Fibroblast of lung (primary cell): ENCODE measurements at regions not wholly inside any gene's neighbourhood (a gene's known extent, or its start where the extent isn't known, plus 50 kb on each side); places are given as distances from the start of the nearest gene placed in this dataset.

ENCODE experiments used
- EZH2 ChIP-seq: IDR thresholded peaks from 2 replicates; pipeline ENCODE4 v1.5.1; 2012; ENCODE audit warnings: low read length, control low read depth, mild to moderate bottlenecking; ENCODE audit errors: missing control alignments
- TF ChIP-seq, protein P1 (sequence below), 2 donors: IDR thresholded peaks in 1 of 2; conservative IDR thresholded peaks in 1 of 2; 1 replicate in 1 of 2; 2 replicates in 1 of 2; pipeline ENCODE4 v1.5.1; 2011 to 2012; ENCODE audit warnings: low read length in 2 of 2, control low read depth in 1 of 2, inconsistent platforms in 1 of 2, low read depth in 1 of 2, mild to moderate bottlenecking in 1 of 2

DNA sequence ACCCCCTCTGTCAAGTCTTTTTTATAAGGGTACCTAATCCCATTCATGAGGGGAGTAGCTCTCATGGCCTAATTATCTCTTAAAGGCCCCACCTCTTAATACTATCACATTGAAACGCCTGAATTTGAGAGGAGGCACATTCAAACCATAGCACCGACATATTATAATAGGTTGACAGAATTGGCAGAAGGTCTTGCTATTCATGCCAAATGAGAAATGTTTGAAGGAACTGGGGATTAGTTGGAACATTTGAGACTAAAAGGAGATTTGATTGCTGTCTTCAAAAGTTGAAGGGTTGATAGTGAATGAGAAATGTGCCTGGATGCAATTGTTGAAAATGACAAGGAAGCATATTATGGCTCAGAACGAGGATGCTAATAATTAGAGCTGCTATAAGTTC lies 331.1 kb downstream of the ATP23 start:
- TF ChIP-seq, protein P1, sequence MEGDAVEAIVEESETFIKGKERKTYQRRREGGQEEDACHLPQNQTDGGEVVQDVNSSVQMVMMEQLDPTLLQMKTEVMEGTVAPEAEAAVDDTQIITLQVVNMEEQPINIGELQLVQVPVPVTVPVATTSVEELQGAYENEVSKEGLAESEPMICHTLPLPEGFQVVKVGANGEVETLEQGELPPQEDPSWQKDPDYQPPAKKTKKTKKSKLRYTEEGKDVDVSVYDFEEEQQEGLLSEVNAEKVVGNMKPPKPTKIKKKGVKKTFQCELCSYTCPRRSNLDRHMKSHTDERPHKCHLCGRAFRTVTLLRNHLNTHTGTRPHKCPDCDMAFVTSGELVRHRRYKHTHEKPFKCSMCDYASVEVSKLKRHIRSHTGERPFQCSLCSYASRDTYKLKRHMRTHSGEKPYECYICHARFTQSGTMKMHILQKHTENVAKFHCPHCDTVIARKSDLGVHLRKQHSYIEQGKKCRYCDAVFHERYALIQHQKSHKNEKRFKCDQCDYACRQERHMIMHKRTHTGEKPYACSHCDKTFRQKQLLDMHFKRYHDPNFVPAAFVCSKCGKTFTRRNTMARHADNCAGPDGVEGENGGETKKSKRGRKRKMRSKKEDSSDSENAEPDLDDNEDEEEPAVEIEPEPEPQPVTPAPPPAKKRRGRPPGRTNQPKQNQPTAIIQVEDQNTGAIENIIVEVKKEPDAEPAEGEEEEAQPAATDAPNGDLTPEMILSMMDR (conservative IDR thresholded peaks at IDR 0.05 in 1 of 2, IDR thresholded peaks at IDR 0.05 in 1 of 2; ENCODE audit: low read depth in 1 of 2, low read length in 2 of 2): no peak
- no peak for TF ChIP-seq EZH2
